ENCODE measurements at regions not wholly inside any gene's neighbourhood (a gene's known extent, or its start where the extent isn't known, plus 50 kb on each side); places are given as distances from the start of the nearest gene placed in this dataset.
"Not testable (repeated sequence)": the region's sequence is repeated elsewhere in the genome, so short reads cannot be mapped to it uniquely, and the experiment has no call there.

- Histone ChIP-seq H3K4me1 (no peaks in the 10 kb centered on the region), H3K36me3 (no peaks in the 10 kb centered on the region), H3K27ac (no peak overlapping the region), H3K9me3 (no peaks in the 10 kb centered on the region), H3K4me3 (no peak overlapping the region), H3K27me3 (no peaks in the 10 kb centered on the region)
- DNase-seq, result no peak
- no peak for TF ChIP-seq POLR2A (IDR thresholded peaks at IDR 0.05)
- intact Hi-C loops (cut with DNase I; ENCODE audit: low total_unique reads) (no loop called here), in situ Hi-C loops (cut with MboI; ENCODE audit: low pct_ligation_motif_present in 1 of 4, low pct_unique_long_range_greater_than_20kb in 1 of 4, low sequenced_read_pairs in 3 of 4) (no loop called here)
- 98% methylated on average over 3 of the region's 3 CpGs; no CpG with 5 or more reads in 1 of the 2 donors for WGBS, 2 donors (ENCODE audit: low coverage in 1 of 2)
Measured at GRCh38 chr21:14054682-14055081, 156.1 kb downstream of the LIPI start.

- Histone ChIP-seq H3K4me3 (no peak overlapping the region), H3K4me1 (no peaks in the 10 kb centered on the region), H3K27ac (no peak overlapping the region), H3K9me3 (no peaks in the 10 kb centered on the region), H3K36me3 (no peaks in the 10 kb centered on the region), H3K27me3 (no peaks in the 10 kb centered on the region)
- TF ChIP-seq POLR2AphosphoS5 (IDR thresholded peaks at IDR 0.05), result no peak
- TF ChIP-seq EP300 (IDR thresholded peaks at IDR 0.05; ENCODE audit: low read depth), result no peak
- no peak for TF ChIP-seq POLR2A (IDR thresholded peaks at IDR 0.05)
- TF ChIP-seq CTCF (IDR thresholded peaks at IDR 0.05), result no peak
- intact Hi-C loops (cut with DNase I; ENCODE audit: low total_unique reads), result no loop called here
- WGBS, 2 donors (ENCODE audit: low coverage in 1 of 2), result 81% methylated on average over 1 of the region's 1 CpG; no CpG with 5 or more reads in 1 of the 2 donors
- in situ Hi-C loops (cut with MboI; ENCODE audit: low pct_ligation_motif_present in 1 of 4, low pct_unique_long_range_greater_than_20kb in 1 of 4, low sequenced_read_pairs in 3 of 4), result no loop called here
- no peak for DNase-seq
Measured at GRCh38 chr21:14050121-14050520, 160.6 kb downstream of the LIPI start.

GRCh38 chr21:14046401-14046800 lies 164.4 kb downstream of the LIPI start:
- in situ Hi-C loops (cut with MboI; ENCODE audit: low pct_ligation_motif_present in 1 of 4, low pct_unique_long_range_greater_than_20kb in 1 of 4, low sequenced_read_pairs in 3 of 4), result no loop called here
- no peaks in the 10 kb centered on the region for H3K36me3 ChIP-seq

GRCh38 chr21:14040386-14040785 lies 170.4 kb downstream of the LIPI start:
- Histone ChIP-seq H3K4me3 (no peak overlapping the region), H3K9me3 (no peaks in the 10 kb centered on the region), H3K27me3 (no peaks in the 10 kb centered on the region), H3K36me3 (no peaks in the 10 kb centered on the region), H3K27ac (no peak overlapping the region), H3K4me1 (no peaks in the 10 kb centered on the region)
- WGBS, 2 donors (ENCODE audit: low coverage in 1 of 2), result 76 to 81% methylated on average over 2 of the region's 2 CpGs
- intact Hi-C loops (cut with DNase I; ENCODE audit: low total_unique reads), result no loop called here
- TF ChIP-seq POLR2AphosphoS5 (IDR thresholded peaks at IDR 0.05) (no peak), POLR2A (IDR thresholded peaks at IDR 0.05) (no peak), CTCF (IDR thresholded peaks at IDR 0.05) (no peak), EP300 (IDR thresholded peaks at IDR 0.05; ENCODE audit: low read depth) (no peak)
- no peak for DNase-seq
- in situ Hi-C loops (cut with MboI; ENCODE audit: low pct_ligation_motif_present in 1 of 4, low pct_unique_long_range_greater_than_20kb in 1 of 4, low sequenced_read_pairs in 3 of 4), result no loop called here

More at GRCh38 chr21:14046401-14046800, 164.4 kb downstream of the LIPI start:
- Histone ChIP-seq H3K27ac (no peak overlapping the region), H3K9me3 (no peaks in the 10 kb centered on the region), H3K27me3 (no peaks in the 10 kb centered on the region), H3K4me3 (no peak overlapping the region), H3K4me1 (no peaks in the 10 kb centered on the region)
- intact Hi-C loops (cut with DNase I; ENCODE audit: low total_unique reads), result no loop called here
- no peak for DNase-seq
- TF ChIP-seq POLR2A (IDR thresholded peaks at IDR 0.05) (no peak), CTCF (IDR thresholded peaks at IDR 0.05) (no peak), EP300 (IDR thresholded peaks at IDR 0.05; ENCODE audit: low read depth) (no peak)

GRCh38 chr21:14028619-14029018 lies 182.1 kb downstream of the LIPI start:
- peak; percentile 64 to 91 (median 80) for TF ChIP-seq POLR2AphosphoS5 (IDR thresholded peaks at IDR 0.05)
- TF ChIP-seq EP300 (IDR thresholded peaks at IDR 0.05; ENCODE audit: low read depth), result peak; percentile 22
- H3K4me1 ChIP-seq; H3K36me3 ChIP-seq; H3K9me3 ChIP-seq; intact Hi-C loops (cut with DNase I; ENCODE audit: low total_unique reads); H3K27me3 ChIP-seq; in situ Hi-C loops (cut with MboI; ENCODE audit: low pct_ligation_motif_present in 1 of 4, low pct_unique_long_range_greater_than_20kb in 1 of 4, low sequenced_read_pairs in 3 of 4); DNase-seq: not testable (repeated sequence)
- peak overlapping the region in 1 of 4 donors; percentile 61 for H3K4me3 ChIP-seq
- H3K27ac ChIP-seq, result peak overlapping the region; percentile 12 to 87 (median 76)
- 44 to 58% methylated on average over 2 of the region's 2 CpGs for WGBS, 2 donors (ENCODE audit: low coverage in 1 of 2)
